GM12864 (cell line): ENCODE measurements at regions not wholly inside any gene's neighbourhood (a gene's known extent, or its start where the extent isn't known, plus 50 kb on each side); places are given as distances from the start of the nearest gene placed in this dataset.

ENCODE experiments used
- DNase-seq: peaks from one replicate; pipeline ENCODE4 v3.0.0-alpha.2; 2011; ENCODE audit warnings: low read depth
- H3K4me3 ChIP-seq: 2 replicates; pipeline ENCODE4 v1.5.1; 2011; ENCODE audit warnings: mild to moderate bottlenecking, low read depth, low read length, control low read depth
- TF ChIP-seq, protein P1 (sequence below): IDR thresholded peaks from 2 replicates; pipeline ENCODE4 v1.5.1; 2011; ENCODE audit warnings: low read depth, mild to moderate bottlenecking, moderate library complexity, low read length, control low read depth, inconsistent platforms; ENCODE audit errors: missing control alignments

DNA sequence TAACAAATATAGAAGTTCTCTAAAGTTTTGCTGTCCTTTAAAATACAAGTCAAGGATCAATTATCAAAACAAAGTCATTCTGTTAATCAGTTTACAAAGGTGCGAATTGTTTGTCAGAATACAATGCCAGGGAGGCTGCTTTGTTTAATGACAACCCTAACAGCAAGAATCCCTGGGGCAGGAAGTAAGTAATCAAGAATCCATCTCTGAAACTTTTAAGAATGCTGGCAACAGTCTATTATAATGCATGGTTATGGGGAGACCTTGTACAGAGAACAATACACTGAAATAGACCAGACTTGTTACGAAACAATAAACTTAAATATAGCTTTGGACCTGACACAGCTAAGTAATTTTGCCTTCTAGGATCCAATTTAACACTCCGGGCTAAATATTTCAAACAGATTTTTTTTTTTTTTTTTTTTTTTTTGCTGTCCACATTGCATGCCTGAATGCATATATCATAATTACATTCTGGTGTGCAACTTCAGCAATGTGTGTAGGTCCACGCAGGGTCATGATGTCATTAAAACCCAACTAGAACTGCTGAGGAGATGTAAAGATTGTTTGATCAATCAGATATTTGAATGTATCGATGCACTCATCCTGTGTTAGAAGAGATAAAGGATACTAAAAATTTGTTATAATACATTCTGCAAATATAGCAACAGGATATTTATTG is 421.3 kb downstream of the CETN3 start:
- TF ChIP-seq, protein P1, sequence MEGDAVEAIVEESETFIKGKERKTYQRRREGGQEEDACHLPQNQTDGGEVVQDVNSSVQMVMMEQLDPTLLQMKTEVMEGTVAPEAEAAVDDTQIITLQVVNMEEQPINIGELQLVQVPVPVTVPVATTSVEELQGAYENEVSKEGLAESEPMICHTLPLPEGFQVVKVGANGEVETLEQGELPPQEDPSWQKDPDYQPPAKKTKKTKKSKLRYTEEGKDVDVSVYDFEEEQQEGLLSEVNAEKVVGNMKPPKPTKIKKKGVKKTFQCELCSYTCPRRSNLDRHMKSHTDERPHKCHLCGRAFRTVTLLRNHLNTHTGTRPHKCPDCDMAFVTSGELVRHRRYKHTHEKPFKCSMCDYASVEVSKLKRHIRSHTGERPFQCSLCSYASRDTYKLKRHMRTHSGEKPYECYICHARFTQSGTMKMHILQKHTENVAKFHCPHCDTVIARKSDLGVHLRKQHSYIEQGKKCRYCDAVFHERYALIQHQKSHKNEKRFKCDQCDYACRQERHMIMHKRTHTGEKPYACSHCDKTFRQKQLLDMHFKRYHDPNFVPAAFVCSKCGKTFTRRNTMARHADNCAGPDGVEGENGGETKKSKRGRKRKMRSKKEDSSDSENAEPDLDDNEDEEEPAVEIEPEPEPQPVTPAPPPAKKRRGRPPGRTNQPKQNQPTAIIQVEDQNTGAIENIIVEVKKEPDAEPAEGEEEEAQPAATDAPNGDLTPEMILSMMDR, result no peak
- H3K4me3 ChIP-seq, result no peak overlapping the region
- DNase-seq, result no peak

DNA sequence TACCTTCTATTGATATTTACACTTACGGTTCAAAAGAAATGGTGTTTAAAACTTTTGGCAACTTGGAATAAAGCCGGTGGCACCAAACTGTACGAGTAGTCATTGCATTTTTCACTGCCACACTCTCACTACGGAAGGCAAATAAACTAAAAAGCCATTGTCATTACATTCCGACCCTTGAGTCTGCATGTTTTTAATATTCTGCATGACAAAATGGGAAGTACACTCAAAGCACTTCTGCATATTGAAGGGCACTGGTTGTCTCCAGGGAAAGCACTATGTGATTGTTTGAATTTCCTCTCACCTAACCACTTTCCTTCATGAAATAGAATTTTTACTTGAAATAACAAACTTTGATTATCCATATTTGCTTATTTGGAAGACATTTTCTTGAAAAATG is 426.3 kb downstream of the CETN3 start:
- no peak for DNase-seq
- TF ChIP-seq, protein P1, result no peak
- no peak overlapping the region for H3K4me3 ChIP-seq

DNA sequence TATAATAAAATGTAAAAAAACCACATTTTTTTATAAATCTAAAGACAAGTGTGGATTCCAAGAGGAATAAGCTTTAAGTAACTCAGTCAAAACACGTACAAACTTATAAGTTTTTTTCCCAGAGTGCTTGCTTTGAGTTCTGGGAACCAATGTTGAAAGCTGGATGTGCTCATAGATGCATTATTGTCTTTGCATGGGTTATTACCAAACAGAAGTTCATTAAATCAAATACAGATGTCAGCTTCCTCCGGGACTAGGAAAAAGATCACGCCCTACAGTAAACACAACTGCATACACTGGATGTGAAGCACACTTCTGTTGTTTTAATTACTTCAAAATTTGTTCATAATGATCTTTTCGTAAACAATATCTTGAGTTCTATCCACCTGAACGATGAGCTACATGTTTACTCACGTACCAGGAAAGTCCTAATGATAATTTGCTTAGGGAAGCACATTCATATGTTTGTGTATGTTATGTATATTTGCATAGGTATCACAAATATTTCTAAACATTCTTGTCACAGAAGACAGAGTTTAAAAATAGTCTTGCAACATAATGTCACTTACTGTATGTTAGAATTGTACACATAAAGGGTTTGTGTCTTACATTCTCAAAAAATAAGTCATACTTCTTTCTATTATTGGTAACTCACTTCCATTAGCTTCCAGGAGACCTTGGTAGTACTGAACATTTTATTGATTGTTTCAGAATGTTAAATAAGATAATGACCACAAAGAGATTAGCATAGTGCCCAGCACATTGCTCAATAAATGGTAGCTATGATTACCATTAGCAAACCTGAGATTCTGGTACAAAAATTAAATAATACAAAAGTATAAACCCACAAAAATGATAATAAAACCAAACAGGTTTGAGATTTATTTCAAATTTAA is 427.4 kb downstream of the CETN3 start:
- H3K4me3 ChIP-seq, result no peak overlapping the region
- TF ChIP-seq, protein P1, result no peak

DNA sequence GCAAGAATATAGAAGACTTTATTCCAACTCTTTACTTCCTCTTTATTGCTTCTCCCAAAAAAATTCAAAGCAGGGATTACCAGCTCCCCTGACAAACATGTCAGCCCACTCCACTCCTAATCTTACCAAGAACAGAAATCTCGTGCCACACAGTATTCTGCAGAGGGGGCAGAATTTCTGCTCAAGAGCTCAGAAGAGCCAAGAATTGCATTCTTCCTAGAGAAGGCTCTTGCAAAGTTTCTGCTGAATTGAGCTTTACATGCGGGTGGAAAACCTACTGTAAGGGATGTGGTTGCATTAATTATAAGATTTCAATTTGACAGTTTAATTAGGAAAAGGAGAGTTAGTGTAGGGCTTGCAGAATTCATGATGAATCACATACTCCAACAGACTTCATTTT is 428.5 kb downstream of the CETN3 start:
- no peak for DNase-seq
- TF ChIP-seq, protein P1, result no peak
- H3K4me3 ChIP-seq, result no peak overlapping the region

More for the DNA sequence above, 427.4 kb downstream of the CETN3 start:
- DNase-seq, result no peak

DNA sequence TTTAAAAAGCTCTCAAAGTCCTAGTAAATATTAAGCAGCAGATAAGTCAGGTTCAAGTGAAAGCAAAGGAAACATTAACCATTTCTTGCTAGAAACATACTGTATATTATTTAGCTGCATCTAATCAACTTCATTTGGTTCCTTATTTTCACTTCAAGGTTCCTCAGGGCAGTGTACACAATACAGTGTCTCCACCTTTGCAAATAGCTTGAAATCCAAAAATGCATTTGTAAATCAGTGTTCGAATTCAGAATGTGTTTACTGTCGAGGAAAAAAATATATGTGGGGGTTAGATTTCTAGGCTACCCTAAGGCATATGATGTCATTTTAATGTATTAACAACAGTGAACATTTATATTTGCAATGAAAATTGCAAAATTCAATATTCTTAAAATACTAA is 436.0 kb downstream of the CETN3 start:
- H3K4me3 ChIP-seq, result no peak overlapping the region
- DNase-seq, result no peak
- TF ChIP-seq, protein P1, result no peak

DNA sequence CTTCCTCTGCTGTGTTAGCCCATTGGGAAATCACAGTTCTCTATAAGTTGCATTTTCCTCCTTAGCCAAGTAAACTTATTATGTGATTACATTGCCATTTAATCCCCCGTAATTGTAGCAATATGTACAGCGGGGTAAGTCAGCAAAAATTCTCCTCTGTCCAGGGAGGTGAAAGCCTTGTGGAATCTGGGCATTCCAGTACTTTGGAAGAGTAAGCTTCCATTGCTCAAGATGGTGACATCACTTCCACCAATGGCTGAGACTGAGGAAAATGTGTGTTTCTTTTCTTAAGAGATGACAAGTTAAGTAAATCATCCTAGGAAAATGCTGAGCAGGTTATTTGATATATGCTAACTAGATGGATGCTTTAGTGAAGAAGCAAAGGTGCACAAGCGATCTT is 436.7 kb downstream of the CETN3 start:
- DNase-seq, result no peak
- TF ChIP-seq, protein P1, result no peak
- H3K4me3 ChIP-seq, result no peak overlapping the region
